ENCODE measurements at regions not wholly inside any gene's neighbourhood (a gene's known extent, or its start where the extent isn't known, plus 50 kb on each side); places are given as distances from the start of the nearest gene placed in this dataset.

GRCh38 chr2:156647377-156648010 is 211.3 kb downstream of the GPD2 start:
- H3K9me3 ChIP-seq (replicated peaks; ENCODE audit: control insufficient read depth, insufficient read depth, low read length) = no peaks in the 10 kb centered on the region
- FAIRE-seq (no peak), DNase-seq (ENCODE audit: low read depth, low spot score) (no peak)
- intact Hi-C loops (cut with micrococcal nuclease) = no loop called here
- H3K9me1 ChIP-seq (replicated peaks; ENCODE audit: control insufficient read depth, extremely low read depth, insufficient read depth, low read length) = no peaks in the 10 kb centered on the region
- ChIA-PET POLR2A (no interaction called here), CTCF (no interaction called here)
- no peak overlapping the region for H3K4me2 ChIP-seq (ENCODE audit: insufficient read depth, low read length)
- no peaks in the 10 kb centered on the region for H3K4me1 ChIP-seq (ENCODE audit: control insufficient read depth, extremely low read depth, insufficient read depth, low read length)
- no peak for TF ChIP-seq CTCF (IDR thresholded peaks at IDR 0.05; ENCODE audit: extremely low read depth in 1 of 2, insufficient read depth in 1 of 2, low read depth in 1 of 2, low read length in 2 of 2)
- no peak for TF ChIP-seq FOS (IDR thresholded peaks at IDR 0.05; ENCODE audit: borderline replicate concordance, insufficient read depth, low read length)
- no peak for TF ChIP-seq MYC (IDR thresholded peaks at IDR 0.05; ENCODE audit: low read depth, low read length)
- no peak for TF ChIP-seq POLR2AphosphoS5 (IDR thresholded peaks at IDR 0.05; ENCODE audit: insufficient read depth, low read depth, low read length)
- no peak for TF ChIP-seq GATA2 (IDR thresholded peaks at IDR 0.05; ENCODE audit: insufficient read depth, insufficient read length, low read depth, low read length)
- H3K27ac ChIP-seq (ENCODE audit: insufficient read depth, low read depth, low read length) = no peak overlapping the region
- H3K79me2 ChIP-seq (ENCODE audit: control insufficient read depth, insufficient read depth, low read length) = no peaks in the 10 kb centered on the region
- H2AFZ ChIP-seq (ENCODE audit: low read depth, low read length) = no peak overlapping the region
- no peaks in the 10 kb centered on the region for H4K20me1 ChIP-seq (replicated peaks; ENCODE audit: control insufficient read depth, extremely low read depth, insufficient read depth, low read length)
- H3K9ac ChIP-seq (replicated peaks; ENCODE audit: extremely low read depth, insufficient read depth, low read length) = no peak overlapping the region
- no TSS peak for BruUV-seq (replicated peaks)
- H3K36me3 ChIP-seq (ENCODE audit: control insufficient read depth in 2 of 2, extremely low read depth in 1 of 2, insufficient read depth in 2 of 2, low read length in 2 of 2) = no peaks in the 10 kb centered on the region
- dilution Hi-C loops (cut with MboI; ENCODE audit: extremely low pct_ligation_motif_present, low sequenced_read_pairs) = no loop called here
- no peaks in the 10 kb centered on the region for H3K27me3 ChIP-seq (ENCODE audit: control insufficient read depth in 2 of 2, insufficient read depth in 2 of 2, low read length in 2 of 2)
- no peak overlapping the region for H3K4me3 ChIP-seq (replicated peaks in 1 of 3; ENCODE audit: insufficient read depth in 1 of 3, low read depth in 1 of 3, low read length in 3 of 3)

- no peak for DNase-seq (ENCODE audit: low read depth, low spot score)
- ChIA-PET CTCF (interaction anchor here (0.9 to 1.3 kb wide), 3 partner anchors 16 to 408 kb away, joined by 3 to 4 read pairs (median 3); no protein-coding TSS in a partner anchor), POLR2A (no interaction called here)
- Histone ChIP-seq H3K36me3 (ENCODE audit: control insufficient read depth in 2 of 2, extremely low read depth in 1 of 2, insufficient read depth in 2 of 2, low read length in 2 of 2) (no peaks in the 10 kb centered on the region), H3K4me3 (replicated peaks in 1 of 3; ENCODE audit: insufficient read depth in 1 of 3, low read depth in 1 of 3, low read length in 3 of 3) (no peak overlapping the region), H3K4me1 (ENCODE audit: control insufficient read depth, extremely low read depth, insufficient read depth, low read length) (no peaks in the 10 kb centered on the region), H3K9me1 (replicated peaks; ENCODE audit: control insufficient read depth, extremely low read depth, insufficient read depth, low read length) (no peaks in the 10 kb centered on the region), H3K9me3 (replicated peaks; ENCODE audit: control insufficient read depth, insufficient read depth, low read length) (no peaks in the 10 kb centered on the region), H3K27ac (ENCODE audit: insufficient read depth, low read depth, low read length) (no peak overlapping the region), H3K4me2 (ENCODE audit: insufficient read depth, low read length) (no peak overlapping the region), H3K27me3 (ENCODE audit: control insufficient read depth in 2 of 2, insufficient read depth in 2 of 2, low read length in 2 of 2) (no peaks in the 10 kb centered on the region), H4K20me1 (replicated peaks; ENCODE audit: control insufficient read depth, extremely low read depth, insufficient read depth, low read length) (no peaks in the 10 kb centered on the region), H3K79me2 (ENCODE audit: control insufficient read depth, insufficient read depth, low read length) (no peaks in the 10 kb centered on the region), H2AFZ (ENCODE audit: low read depth, low read length) (no peak overlapping the region), H3K9ac (replicated peaks; ENCODE audit: extremely low read depth, insufficient read depth, low read length) (no peak overlapping the region)
- FAIRE-seq = no peak
- dilution Hi-C loops (cut with MboI; ENCODE audit: extremely low pct_ligation_motif_present, low sequenced_read_pairs) (no loop called here), intact Hi-C loops (cut with micrococcal nuclease) (no loop called here)
- BruUV-seq (replicated peaks) = no TSS peak
- TF ChIP-seq POLR2A (IDR thresholded peaks at IDR 0.05; ENCODE audit: low read depth, low read length) (no peak), EZH2 (IDR thresholded peaks at IDR 0.05; ENCODE audit: borderline replicate concordance, low read depth, low read length, severe bottlenecking) (no peak), MAX (IDR thresholded peaks at IDR 0.05; ENCODE audit: insufficient read depth, insufficient read length) (no peak)
These were observed 212.3 kb downstream of the GPD2 start for GRCh38 chr2:156648522-156648921.

All from endothelial cell of umbilical vein (primary cell).